Muscle layer of colon (tissue), 2 donors: ENCODE measurements at regions not wholly inside any gene's neighbourhood (a gene's known extent, or its start where the extent isn't known, plus 50 kb on each side); places are given as distances from the start of the nearest gene placed in this dataset.

Experiments
- H3K27ac ChIP-seq: one replicate; pipeline ENCODE4 v1.7.0; 2013; ENCODE audit warnings: low read depth, mild to moderate bottlenecking, low read length, moderate library complexity
- H3K27me3 ChIP-seq, 2 donors: one replicate each; pipeline ENCODE4 v1.7.0; 2013; ENCODE audit warnings: low read length in 2 of 2, mild to moderate bottlenecking in 2 of 2; ENCODE audit not compliant: insufficient read depth in 2 of 2, control insufficient read depth in 1 of 2
- H3K36me3 ChIP-seq: one replicate; pipeline ENCODE4 v1.7.0; 2013; ENCODE audit warnings: mild to moderate bottlenecking, low read length; ENCODE audit not compliant: insufficient read depth
- H3K4me1 ChIP-seq: one replicate; pipeline ENCODE4 v1.7.0; 2013; ENCODE audit warnings: mild to moderate bottlenecking, low read length; ENCODE audit not compliant: insufficient read depth
- H3K4me3 ChIP-seq, 2 donors: one replicate each; pipeline ENCODE4 v1.7.0; 2013; ENCODE audit warnings: low read length in 2 of 2, low read depth in 1 of 2, mild to moderate bottlenecking in 1 of 2, moderate library complexity in 1 of 2
- H3K9ac ChIP-seq: one replicate; pipeline ENCODE4 v1.7.0; 2013; ENCODE audit warnings: low read length
- H3K9me3 ChIP-seq: one replicate; pipeline ENCODE4 v1.7.0; 2013; ENCODE audit warnings: mild to moderate bottlenecking, low read length
- donor health status: abdominal sarcoma.
- donor health status: Adenocarcinoma of cecum.

DNA sequence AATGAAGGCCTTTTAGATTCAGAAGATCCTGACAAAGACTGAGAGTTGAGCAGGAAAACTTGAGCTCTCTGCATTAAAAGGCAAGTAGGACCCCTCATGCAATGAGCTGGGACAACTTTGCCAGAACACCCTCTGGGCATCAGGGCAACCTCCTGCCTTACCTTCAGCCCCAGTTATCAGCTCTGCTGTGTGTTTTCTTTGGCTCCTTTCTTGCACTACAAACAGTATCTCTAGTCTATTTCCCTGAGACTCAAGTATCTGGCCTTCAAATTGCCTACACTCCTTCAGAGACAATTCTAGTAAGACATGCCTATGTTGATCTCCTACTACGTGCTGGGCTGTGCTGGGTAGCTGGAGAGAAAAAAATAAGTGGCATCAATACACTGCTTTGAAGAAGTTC lies 192.2 kb downstream of the MID1IP1 start:
- no peaks in the 10 kb centered on the region for H3K4me1 ChIP-seq
- no peak overlapping the region for H3K9ac ChIP-seq
- no peak overlapping the region for H3K27ac ChIP-seq
- no peak overlapping the region for H3K4me3 ChIP-seq
- H3K9me3 ChIP-seq: no peaks in the 10 kb centered on the region
- H3K36me3 ChIP-seq: no peaks in the 10 kb centered on the region
- H3K27me3 ChIP-seq: no peaks in the 10 kb centered on the region

DNA sequence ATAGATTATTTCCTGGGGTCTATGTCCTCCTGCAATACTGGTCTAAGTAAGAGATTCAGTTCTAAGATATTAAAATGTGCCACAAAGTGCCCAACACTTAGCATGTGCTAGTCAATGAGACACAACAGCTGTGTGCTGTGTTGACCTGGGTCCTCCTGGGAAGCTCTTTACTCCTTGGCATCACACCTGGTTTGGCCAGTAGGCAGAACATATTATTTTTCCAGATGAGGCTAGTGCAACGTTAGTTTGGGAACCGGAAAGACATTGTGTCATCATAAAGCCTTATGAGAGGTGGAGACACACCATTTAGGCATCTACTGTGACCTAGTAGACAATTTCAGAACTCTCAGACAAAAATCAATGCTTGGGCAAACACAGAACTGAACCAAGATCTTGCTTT lies 197.8 kb downstream of the MID1IP1 start:
- Histone ChIP-seq H3K4me1 (no peaks in the 10 kb centered on the region), H3K9me3 (no peaks in the 10 kb centered on the region), H3K9ac (no peak overlapping the region), H3K36me3 (no peaks in the 10 kb centered on the region), H3K4me3 (no peak overlapping the region), H3K27me3 (no peaks in the 10 kb centered on the region), H3K27ac (no peak overlapping the region)

DNA sequence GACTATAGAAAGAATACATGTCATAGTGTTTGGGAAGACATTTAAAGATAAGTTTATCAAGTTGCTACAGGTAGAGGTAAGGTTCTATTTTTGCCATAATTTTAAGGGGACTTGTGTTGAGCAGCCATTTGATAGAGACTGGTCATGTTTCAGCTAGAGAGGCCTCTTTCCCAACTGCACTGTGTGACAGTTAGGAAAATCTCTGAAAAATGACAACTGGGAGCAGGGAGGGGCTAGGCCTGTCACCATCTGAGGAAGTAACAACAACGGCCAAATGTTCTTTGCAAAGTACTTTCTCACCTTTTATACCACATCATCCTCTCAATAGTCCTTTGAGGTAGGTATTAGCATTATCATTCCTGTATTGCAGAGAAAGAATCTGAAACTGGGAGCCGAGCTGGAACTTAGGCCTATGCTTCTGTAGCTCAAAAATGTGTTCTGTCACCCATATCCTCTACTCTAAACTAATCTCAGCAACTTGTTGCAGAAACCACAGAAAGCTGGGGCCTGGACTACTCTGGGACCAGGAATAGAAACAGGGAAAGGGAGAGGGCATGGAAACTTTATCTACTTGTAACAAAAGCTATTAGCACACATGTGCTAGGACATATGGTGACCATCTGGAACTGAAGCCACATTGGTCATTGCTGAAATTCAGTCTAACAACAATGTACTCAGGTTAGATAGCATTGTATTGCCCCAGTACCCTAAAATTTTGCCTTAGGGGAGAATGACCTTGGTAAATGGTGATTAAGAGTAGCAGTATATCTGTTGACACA lies 198.9 kb downstream of the MID1IP1 start:
- Histone ChIP-seq H3K9ac (no peak overlapping the region), H3K4me1 (no peaks in the 10 kb centered on the region), H3K9me3 (no peaks in the 10 kb centered on the region), H3K36me3 (no peaks in the 10 kb centered on the region), H3K4me3 (no peak overlapping the region), H3K27me3 (no peaks in the 10 kb centered on the region), H3K27ac (no peak overlapping the region)

DNA sequence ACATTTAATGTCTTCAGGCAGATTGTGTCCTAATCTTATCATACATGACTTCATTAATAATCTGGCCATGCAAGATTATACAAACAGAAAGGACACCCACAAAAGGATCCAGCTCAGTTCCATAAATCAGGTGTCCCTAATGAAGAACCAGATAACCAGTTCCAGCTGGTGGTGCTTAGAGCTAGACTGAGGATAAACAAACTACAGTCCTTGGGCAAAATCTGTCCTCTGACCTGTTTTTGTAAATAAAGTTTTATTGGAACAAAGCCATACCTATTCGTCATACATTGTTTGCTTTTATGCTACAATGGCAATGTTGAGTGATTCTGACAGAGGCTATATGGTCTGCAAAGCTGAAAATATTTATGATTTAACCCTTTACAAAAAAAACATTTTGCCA lies 199.5 kb downstream of the MID1IP1 start:
- H3K36me3 ChIP-seq: no peaks in the 10 kb centered on the region
- H3K27me3 ChIP-seq: no peaks in the 10 kb centered on the region
- no peak overlapping the region for H3K27ac ChIP-seq
- H3K4me1 ChIP-seq: no peaks in the 10 kb centered on the region
- H3K9me3 ChIP-seq: no peaks in the 10 kb centered on the region
- H3K4me3 ChIP-seq: no peak overlapping the region
- no peak overlapping the region for H3K9ac ChIP-seq

DNA sequence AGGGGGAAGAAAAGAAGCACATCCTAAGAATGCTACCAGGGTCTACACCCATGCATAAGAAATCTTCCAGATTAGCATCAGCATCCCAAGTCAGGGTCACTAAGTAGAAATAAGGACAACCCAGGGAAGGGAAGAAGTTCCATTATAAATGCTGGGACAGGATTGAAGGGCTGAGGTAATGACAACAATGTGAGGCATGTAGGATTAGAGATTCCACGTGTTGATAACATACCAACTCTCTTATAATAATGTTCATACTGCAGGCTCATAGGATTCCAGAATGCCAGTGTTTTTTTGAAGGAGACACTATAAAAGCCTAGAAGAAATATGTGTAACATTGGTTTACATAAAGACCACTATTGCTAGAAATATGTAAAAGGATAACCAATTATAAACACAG lies 201.2 kb downstream of the MID1IP1 start:
- no peaks in the 10 kb centered on the region for H3K4me1 ChIP-seq
- no peaks in the 10 kb centered on the region for H3K36me3 ChIP-seq
- no peaks in the 10 kb centered on the region for H3K9me3 ChIP-seq
- H3K4me3 ChIP-seq: no peak overlapping the region
- H3K27ac ChIP-seq: no peak overlapping the region
- H3K9ac ChIP-seq: no peak overlapping the region
- no peaks in the 10 kb centered on the region for H3K27me3 ChIP-seq

DNA sequence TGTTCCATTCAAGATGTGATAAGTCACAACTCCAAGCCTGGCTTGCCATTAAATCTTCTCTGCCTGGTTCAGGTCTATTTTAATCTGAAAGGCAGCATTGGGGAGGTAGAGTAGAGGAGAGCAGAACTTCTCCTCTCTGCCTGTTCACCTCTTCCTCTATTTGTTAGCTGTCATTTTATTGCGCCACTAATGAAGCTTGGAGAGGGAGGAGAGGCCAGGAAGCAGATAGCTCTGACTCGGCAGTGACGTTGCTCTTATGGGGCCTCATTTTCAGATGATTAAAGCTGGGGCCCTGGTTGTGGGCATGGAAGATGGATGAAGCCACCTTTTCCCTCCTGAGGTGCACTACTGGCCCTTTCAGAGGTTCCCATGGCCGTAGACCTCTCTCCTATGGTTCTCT lies 207.3 kb downstream of the MID1IP1 start:
- no peaks in the 10 kb centered on the region for H3K9me3 ChIP-seq

DNA sequence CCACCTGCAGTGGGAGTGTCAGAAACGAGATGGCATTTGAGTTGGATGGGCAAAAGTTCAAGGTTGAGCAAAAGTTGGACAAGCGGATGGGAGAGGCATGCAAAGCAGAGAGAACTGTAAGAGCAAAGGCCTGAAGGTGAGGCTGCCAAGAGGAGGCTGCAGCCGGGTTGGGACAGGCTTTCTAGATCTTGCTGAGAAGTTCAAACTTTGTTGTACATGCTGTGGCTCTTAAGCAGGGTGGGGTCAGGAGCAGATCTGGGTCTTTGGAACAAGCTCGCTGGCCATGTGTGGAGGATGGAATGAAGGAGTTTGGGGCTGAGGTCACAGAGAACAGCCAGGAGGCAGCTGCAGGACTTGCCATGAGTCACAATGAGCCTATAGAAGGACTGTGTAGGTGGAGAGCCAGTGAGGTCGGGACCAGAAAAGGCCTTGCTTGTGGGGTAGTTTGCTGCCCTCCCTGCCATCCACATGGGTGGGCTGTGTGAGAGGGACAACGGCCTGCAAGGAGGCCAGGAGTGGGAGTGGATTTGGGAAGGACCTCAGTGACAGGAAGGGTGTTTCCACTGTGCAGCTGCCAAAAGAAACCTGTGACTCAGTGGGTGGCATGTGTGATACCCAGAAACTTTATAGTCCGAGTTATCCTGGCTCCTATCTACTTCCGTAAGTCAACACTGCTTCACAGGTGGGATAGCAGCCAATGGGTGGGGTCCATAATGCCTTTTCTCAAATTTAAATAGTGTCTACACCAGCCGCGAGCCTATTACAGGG lies 210.4 kb downstream of the MID1IP1 start:
- no peak overlapping the region for H3K27ac ChIP-seq
- no peaks in the 10 kb centered on the region for H3K36me3 ChIP-seq
- no peak overlapping the region for H3K9ac ChIP-seq
- no peaks in the 10 kb centered on the region for H3K27me3 ChIP-seq
- no peak overlapping the region for H3K4me3 ChIP-seq
- peaks cover 6% of the 10 kb centered on the region for H3K4me1 ChIP-seq
- no peaks in the 10 kb centered on the region for H3K9me3 ChIP-seq

More for the DNA sequence above, 207.3 kb downstream of the MID1IP1 start:
- peaks cover 6% of the 10 kb centered on the region for H3K4me1 ChIP-seq
- no peak overlapping the region for H3K4me3 ChIP-seq
- no peaks in the 10 kb centered on the region for H3K36me3 ChIP-seq
- H3K27ac ChIP-seq: no peak overlapping the region
- no peaks in the 10 kb centered on the region for H3K27me3 ChIP-seq
- H3K9ac ChIP-seq: no peak overlapping the region

DNA sequence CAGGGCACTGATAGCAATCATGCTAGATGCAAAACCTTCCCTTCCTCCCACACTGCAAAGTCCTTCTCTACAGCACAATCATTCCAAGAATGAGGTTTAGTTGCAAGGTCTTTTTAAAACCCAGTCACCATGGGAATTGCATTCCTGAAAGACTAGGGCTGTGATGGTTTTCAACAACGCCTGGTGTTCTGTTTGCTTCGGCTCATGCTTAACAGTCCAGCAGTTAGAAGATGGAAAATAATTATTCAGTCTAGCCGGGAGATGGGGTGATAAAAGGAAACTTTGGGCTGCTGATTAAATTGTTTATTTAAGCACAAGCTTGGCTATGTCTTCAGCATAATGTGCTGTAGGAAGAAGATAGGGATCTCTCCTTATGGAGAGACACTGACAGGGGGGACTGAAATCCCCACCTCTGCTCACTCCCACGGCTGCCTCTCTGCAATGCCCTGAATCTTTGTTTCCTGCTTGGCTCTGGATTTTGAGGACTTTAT lies 211.4 kb downstream of the MID1IP1 start:
- H3K4me1 ChIP-seq: peaks cover 6% of the 10 kb centered on the region
- no peaks in the 10 kb centered on the region for H3K27me3 ChIP-seq
- H3K36me3 ChIP-seq: no peaks in the 10 kb centered on the region
- no peaks in the 10 kb centered on the region for H3K9me3 ChIP-seq
- no peak overlapping the region for H3K9ac ChIP-seq
- no peak overlapping the region for H3K27ac ChIP-seq
- H3K4me3 ChIP-seq: no peak overlapping the region

DNA sequence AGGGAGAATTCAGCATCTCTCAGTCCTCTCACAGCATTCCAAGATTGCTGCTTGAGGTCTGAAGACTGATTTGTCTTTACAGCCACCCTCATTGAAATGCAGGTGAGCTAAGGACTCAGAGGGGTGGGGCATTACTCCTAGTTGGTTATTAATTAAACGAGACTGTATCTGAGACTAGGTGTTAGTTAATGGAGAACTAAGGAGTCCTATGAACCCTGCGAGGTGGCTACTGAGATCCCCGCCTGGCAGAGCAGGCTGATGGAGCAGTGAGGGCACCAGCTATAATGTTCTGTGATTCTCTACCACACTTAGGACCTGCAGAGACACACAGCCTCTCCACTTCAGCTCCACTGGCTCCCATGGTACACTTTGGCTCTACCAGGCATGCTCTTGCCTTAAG lies 215.3 kb downstream of the MID1IP1 start:
- H3K4me3 ChIP-seq: no peak overlapping the region

DNA sequence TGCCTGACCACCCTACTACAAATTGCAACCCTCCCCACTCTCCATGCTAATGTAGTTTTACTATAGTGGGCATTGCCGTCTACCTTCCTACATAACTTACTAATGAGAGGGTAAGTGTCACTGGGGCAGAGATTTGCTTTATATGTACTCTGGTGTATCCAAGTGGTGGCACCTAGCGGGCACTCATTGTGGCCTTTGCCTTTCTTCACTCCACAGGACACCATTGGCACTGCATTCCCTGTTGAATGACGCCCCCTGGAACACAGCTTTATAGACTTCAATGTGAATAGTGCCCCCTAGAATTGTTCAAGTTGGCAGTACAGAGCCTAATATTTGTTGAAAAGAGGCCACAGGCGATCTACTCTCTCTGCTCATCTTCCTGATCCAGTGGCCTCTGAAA lies 215.8 kb downstream of the MID1IP1 start:
- Histone ChIP-seq H3K4me3 (no peak overlapping the region), H3K9ac (no peak overlapping the region), H3K4me1 (peaks cover 6% of the 10 kb centered on the region), H3K27ac (no peak overlapping the region), H3K9me3 (no peaks in the 10 kb centered on the region), H3K27me3 (no peaks in the 10 kb centered on the region), H3K36me3 (no peaks in the 10 kb centered on the region)

More for the DNA sequence above, 215.3 kb downstream of the MID1IP1 start:
- H3K27ac ChIP-seq: no peak overlapping the region
- peaks cover 6% of the 10 kb centered on the region for H3K4me1 ChIP-seq
- H3K27me3 ChIP-seq: no peaks in the 10 kb centered on the region
- H3K9ac ChIP-seq: no peak overlapping the region
- no peaks in the 10 kb centered on the region for H3K36me3 ChIP-seq
- H3K9me3 ChIP-seq: no peaks in the 10 kb centered on the region

DNA sequence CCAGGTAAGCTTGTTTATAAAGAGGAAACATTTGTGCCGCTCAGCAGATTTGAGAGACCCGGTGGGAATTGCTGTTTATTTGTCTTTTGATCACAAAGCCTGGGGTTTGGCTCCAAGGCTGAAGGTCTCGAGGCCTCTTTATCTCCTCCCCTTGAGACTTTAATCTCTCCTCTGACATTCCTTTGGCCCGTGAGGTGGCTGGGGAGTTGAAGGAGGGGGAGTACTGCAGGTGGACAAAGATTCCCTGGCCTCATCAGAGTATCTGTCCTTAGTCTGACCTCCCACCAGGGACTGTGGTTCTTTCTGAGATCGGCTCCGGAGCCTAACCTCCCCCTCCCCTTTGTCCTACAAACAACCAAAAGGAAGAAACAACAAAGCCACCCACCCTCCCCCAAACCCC lies 216.5 kb downstream of the MID1IP1 start:
- Histone ChIP-seq H3K9ac (no peak overlapping the region), H3K27ac (no peak overlapping the region), H3K36me3 (no peaks in the 10 kb centered on the region), H3K27me3 (no peaks in the 10 kb centered on the region), H3K4me1 (peaks cover 6% of the 10 kb centered on the region), H3K4me3 (no peak overlapping the region), H3K9me3 (no peaks in the 10 kb centered on the region)
